ENCODE measurements at regions not wholly inside any gene's neighbourhood (a gene's known extent, or its start where the extent isn't known, plus 50 kb on each side); places are given as distances from the start of the nearest gene placed in this dataset.

DNA sequence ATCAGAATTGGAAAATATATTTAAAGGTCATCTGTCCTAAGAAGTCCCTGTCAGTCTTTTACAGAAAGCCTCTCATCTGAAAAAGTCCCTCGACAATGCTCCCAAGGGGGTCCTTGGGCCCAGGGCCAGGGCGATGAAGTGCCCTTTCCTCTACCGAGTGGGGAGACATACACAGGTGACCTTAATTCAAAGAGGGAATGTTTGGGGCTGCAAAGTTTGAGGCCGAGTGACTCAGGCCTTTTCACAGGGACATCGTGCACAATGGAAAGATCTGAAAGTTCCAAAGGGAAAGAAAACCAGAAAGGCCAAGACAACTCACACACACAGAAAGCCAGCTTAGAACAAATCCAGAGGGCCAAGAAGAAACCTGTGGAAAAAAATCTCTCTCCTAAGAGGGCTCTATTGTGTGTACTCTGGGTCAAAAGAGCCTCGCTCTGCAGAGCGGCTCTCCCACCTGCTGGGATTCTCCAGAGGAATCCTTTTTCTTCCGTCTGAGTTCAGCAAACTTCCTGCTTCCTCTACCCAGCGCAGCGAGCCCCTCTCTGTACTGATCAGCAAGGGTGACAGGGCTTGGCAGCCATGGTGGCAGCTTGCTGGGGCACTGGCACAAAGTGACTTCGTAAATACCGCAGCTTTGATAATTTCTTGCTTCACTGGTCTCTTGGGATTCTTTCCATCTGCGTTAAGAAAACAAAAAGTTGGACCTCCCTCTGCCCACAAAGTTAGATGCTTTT, 259.1 kb downstream of the OPA1 start:
- DNase-seq: no peak

DNA sequence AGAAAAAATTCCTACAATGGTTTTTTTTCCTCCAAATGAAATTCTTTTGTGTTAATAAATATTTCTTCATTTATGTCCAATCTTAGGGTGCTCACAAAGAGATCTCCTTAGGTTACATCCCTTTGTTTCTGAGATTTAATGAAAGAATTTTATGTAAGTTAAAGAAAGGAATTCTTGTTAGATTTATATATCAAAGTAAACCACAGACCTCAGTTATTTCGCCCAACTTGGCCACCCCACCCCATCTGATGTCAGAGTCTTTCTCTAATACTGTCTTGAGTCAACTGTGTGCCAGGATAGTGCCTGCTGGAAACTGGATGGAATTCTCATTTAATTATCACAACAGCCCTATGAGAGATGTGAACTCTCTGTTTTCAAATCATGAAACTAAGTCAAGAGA, 259.9 kb downstream of the OPA1 start:
- no peak for DNase-seq

DNA sequence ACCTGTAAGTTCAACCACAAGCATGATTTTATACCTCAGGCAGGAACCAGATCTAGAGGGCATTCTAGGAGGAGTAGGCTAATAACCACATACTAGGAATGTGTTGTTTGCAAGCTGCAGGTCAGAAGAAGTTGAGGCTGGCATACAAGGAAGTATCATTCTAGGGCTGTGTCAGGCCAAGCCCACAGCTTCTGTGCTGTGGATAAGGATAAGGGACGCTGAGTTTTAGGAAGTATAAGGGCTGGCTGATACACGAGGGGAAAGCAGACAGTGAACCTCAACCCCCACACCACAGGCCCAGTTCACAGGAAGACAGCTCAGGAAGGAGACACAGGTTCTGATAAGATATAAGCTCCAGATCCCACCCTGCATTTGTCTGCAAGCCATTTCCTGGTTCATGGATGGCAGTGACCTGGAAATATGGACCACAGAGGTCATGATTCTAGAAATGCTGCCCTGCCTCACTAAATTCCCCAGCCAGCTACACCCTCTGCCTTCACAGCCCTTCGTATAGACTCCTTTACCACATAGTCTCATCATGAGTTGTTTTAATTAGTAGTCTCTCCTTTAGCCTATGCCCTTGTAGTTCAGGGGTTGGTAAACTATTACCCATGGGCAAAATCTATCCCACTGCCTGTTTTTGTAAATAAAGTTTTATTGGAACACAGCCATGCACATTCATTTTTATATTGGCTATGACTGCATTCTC, 260.7 kb downstream of the OPA1 start:
- no peak for DNase-seq

DNA sequence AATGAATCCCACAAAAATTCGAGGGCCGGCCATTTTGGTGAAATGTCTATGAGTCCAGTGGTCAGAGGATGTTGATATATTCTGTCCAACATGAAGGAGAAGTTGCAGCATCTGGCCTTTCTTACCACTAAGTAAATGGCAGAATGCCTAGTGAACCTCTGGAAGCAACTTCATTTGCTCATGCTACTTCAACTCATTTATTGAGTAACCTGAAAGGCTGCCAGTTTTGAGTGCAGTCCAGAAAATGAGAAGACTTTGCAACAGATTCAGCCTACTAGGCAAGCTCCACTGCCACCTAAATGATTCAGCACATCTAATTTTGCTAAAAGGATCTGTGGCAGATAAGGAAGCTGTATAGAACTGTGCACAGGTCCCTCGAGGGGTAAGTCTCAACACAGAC, 265.0 kb downstream of the OPA1 start:
- DNase-seq: no peak

DNA sequence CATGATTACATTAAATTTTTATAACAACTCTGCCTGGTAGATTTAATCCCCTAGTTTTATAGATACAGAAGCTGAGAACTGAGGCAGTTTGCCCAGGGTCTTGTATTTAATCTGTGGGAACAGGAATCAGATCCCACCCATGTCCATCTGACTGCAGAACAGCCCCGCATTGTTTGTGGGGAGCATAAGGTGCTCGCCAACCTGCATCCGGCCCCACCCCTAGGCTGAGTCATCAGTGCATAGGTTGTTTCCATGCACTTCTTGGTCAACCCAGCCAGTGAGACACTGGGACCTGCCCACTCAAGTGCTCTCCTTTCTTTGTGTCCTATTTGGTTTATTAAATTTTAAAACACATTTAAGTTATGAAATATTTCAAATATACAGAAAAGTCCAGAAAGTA, 266.2 kb downstream of the OPA1 start:
- no peak for DNase-seq

DNA sequence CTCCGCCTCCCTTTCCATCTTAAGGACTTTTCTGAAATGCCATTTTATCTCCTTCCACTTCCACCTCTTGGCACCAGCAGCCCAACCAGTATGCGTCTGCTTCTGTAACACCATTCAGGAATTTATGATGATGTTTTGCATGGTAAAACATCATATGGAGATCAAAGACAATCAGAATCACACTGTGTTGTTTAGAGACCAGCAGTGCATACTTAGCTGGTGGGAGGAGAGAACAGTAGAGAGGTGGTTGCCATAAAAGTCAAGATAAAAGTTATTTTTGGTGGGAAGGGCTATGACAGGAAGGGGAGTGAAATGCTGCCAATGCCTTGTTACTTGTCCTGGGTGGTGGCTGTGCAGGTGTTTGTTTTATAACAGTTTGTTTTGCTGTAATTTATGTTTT, 268.0 kb downstream of the OPA1 start:
- DNase-seq: no peak

DNA sequence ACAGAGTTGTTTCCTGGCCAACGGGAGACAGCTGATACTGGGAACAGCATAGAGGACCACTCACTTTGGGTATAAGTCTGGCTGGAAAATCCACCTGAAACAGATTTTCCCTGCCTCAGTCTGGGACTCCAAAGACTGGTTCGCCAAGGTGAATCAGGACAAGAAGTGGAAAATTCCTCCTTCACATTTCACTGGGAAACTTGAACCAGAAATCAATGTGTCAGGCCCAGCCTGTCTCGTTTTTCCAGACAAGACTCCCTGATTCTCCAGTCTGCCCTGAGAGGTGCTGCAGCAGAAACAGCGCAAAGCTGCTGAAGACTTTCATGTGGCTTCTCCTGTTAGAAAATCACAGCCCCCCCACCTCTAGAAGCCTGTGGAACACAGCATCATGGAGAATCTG, 269.8 kb downstream of the OPA1 start:
- DNase-seq: no peak

DNA sequence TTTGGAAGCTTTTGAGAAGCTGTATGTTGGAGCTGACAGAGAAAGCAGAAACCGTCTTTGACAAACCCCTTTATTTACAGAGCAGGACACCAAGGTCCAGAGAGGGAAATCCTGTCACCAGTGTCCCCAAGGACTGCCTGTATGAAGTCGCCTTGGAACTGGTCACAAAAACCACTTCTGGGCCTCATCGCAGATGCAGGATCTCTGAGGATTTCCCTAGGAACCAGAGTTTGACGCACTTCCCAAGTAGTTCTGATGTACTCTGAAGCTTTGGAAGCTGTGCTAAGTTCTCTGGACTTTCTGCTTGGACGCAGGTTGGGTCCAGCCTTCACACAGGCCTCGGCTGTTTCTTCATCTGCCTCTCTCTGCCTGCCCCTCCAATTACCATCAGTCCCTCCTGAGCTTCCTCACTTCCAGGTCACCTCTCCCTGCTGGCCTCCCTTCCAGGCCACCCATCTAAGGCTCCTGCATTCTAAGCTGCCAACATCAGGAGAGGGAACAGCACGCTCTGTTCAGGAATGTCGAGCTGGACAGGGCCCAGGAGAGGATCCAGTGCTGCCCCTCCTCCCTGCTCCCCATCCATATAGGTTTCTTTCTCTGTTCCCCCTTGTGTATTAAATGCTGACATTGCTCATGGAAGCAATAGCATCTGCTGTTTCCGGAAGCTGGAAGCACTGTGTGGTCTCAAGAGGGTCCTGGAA, 270.8 kb downstream of the OPA1 start:
- no peak for DNase-seq

DNA sequence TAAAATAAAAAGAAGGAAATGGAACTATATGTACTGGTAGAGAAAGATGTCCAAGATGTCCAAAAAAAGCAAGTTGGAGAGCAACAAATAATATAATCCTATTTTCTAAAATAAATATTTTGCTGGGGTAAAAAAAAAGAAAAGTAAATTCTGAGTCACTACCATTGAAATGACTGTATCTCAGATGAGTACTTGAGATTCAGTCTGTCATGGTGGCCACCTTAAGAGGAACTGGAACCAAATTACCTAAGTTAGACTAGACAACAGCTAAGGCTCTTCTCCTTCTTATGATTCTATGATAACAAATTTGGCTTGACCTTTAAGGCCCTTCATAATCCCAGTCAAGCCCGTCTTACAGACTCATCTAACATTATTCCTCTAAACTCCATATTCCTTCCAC, 270.6 kb upstream of the HES1 start:
- no peak for DNase-seq

DNA sequence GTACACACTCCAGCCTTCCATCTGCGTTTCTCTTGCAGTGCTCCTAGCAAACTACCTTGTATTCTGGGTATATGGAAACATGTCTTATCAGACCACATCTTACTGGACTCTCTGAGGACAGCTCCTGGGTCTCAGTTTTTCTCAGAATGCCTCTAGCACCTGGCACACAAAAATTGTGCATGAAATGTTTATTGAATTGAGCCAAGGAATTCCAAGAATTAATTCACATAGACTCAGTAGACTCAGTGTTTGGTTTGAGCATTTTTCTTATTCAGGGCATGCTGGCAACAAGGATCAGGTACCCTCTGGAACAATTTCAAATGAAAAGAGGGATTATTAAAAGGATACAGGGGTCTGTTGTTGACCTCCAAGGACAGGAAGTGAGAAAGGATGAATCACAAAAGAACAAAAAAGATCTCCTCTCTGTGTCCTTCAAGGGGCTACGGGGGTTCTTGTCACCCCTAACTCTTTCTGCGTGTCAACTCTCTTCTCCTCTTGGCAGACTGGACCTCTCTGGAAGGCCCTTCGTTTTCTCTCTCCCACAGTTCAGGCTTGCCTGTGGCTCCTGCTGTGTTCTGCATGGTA, 270.0 kb upstream of the HES1 start:
- no peak for DNase-seq

DNA sequence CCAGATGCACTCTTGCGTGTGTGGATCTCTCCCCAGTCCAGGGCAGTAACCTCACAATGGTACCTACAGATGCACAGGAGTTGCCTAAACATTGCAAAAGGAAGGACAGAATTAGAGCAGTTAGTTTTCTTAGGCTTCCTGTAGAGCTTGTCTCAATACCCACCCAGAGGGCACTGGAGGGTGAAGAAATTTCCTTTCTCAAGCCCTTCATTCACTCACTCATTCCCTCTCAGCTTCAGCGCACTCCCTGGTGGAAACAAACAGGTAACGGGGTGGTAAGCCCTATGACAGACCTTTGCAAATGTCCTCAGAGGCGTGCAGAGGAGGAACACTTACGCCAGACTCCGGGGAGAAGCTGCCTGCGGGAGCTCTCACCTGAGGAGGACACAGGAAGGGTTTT, 267.4 kb upstream of the HES1 start:
- no peak for DNase-seq

DNA sequence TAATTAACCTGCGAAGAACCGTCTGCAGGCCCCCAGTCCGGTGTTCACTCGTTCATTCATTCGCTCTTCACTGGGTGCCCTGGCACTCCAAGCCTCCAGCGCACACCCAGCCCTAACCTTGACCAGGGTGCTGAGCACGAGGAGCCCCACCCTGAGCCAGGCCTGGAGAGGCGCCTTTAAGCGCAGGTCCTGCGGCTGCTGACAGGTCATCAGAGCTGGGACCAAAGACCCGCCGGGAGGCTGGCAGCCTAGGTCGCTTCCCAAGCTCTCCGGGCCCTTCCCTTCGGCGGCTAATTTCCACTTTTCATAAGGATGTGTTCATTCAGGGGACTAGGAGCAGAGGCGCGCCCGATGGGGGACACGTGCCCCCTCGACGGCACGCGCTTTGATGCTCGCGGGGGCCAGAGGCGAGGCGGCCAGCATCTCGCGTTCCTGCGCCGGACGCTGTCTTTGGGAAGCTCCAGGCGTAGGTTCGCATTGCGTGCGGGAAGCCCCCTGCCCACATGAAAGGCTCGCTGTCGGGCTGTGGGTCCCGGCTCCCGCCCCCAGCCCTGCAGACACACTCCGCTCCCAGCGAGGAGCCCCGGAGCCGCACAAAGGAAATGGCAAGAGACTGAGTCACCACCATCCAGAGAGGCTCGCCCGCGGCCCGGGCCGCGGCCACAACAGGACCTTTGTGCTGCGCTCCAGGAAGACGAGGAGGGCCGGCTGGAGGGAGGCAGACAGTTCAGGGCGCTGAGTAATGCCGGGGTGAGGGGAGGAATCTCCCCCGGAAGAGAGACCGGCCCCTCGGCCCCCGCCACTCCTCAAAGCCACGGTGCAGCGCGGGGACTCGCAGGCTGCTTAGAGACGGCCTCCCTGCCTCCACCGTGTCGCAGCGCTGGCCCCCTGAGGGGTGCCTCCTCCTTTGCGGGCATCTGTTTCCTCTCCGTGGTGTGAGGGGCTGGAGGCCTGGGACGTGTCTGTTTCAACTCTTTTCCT, 266.4 kb upstream of the HES1 start:
- DNase-seq: peak; percentile 21

DNA sequence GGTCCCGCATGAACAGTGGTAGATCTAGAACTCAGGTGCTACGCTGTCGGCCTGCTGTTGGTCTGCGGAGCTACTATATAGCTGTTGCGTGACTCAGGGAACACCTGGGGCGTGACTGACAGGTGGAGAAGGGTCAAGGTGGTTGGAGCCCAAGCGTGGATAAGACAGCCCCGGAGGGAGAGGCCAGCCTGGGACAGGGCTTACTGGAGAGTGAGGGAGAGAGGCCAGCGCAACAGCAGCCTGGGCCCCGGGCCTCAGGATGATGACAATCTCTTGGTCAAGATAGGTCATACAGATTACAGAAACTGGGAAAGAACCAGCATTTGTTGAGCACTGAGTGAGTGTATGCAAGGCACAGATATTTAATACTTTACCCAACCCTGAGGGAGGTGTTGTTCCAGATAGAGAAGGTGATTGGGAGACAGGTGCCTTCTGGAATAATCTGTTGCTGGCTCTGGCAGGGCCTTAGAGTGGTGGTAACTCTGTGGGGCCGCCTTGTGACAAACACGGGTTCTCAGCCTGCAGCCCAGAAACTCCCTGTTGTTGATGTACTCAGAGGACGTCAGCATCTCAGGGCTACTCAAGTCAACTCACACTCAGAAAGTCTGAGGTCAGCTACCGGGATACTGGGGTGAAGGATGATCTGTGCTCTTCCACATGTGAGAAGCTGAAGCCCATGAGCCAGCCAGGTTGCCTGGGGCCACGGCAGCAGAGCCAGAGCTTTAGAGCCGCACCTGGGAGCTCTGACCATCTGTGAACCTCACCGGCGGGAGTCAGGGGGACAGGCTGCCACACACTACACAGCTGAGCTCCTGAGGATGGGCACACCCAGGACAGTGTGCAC, 265.4 kb upstream of the HES1 start:
- no peak for DNase-seq

DNA sequence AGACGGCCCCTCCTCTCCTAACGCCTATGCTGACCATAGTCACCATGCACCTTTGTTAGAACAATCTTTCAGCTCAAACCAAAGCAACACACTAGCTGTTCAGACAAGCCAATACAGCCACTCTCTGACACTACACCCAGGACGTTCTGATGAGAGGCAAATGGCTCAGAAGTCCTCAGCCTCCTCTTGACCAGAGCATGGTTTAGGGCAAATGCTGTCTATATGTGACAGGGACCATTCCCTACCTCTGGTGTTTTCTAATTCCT, 264.8 kb upstream of the HES1 start:
- DNase-seq: no peak

DNA sequence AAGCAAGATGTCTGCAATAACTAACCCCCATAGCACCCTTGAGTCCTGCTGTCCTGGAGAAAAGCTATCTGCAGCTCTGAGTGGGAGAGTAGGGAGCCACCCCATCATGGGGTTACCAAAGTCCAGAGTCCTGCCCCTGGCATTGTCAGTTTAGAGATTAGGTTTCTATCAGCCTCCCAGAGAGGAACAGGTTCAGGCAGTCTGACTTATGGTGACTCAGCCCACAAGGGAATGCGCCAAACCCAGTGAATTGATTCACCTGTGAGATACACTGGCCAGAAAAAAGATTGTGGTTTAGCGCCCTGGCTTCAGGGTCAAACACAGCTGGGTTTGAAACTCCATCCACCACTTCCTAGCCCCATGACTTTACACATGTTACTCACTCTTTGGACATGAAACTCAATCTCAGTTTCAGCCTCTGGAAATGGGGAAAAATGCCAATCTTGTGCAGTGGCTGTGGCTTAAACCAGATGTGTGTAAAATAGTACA, 263.6 kb upstream of the HES1 start:
- DNase-seq: no peak

DNA sequence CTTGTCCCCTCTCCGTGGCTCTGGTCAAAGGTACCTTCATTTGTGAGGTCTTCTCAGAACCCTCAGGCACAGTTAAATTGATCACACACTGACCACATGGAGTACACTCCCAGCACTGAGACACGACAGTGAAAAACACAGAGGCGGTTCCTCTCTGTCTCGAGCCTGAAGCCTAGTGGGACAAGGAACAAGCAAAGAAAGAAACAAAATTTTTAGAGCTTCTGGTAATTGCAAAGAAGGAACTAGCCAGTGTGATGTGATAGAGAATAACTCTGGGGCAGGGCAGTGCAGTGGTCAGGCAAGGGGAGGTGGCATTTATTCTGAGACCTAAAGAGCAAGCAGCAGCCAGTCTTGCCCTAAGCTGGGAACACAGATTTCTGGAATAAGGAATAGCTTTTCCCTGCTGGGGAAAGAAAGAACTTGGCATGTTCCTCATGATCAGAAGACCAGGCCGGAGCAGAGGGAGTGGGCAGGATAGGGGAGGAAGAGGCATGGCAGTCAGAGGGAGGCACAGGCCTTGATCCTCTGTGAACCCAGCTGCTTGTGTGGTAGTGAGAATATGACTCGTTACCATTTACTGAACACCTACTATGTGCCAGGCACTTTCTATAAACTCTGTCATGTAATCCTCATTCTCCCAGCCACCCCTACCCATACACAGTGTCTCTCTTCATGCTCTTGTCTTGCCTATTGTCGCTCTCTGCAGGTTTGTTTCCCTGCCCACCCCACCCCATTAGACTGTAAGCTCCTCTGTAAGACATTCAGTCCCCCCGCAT, 262.3 kb upstream of the HES1 start:
- DNase-seq: no peak

DNA sequence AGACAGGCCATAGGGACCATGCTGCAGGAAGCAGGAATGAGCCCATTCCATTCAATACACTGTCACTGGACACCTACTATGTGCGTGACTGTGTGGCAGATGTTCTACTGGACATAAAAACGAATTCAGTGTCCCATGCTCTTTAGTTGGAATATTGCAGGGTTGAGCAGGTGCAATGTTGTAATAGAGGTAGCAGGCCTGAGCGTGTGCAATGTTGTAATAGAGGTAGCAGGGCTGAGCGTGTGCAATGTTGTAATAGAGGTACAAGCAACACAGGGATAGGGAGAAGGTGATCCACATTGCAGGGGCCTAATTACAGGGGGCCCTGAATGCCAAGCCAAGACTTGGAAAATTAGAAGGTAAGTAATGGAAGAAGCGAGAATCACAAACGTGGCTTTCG, 261.4 kb upstream of the HES1 start:
- DNase-seq: no peak

DNA sequence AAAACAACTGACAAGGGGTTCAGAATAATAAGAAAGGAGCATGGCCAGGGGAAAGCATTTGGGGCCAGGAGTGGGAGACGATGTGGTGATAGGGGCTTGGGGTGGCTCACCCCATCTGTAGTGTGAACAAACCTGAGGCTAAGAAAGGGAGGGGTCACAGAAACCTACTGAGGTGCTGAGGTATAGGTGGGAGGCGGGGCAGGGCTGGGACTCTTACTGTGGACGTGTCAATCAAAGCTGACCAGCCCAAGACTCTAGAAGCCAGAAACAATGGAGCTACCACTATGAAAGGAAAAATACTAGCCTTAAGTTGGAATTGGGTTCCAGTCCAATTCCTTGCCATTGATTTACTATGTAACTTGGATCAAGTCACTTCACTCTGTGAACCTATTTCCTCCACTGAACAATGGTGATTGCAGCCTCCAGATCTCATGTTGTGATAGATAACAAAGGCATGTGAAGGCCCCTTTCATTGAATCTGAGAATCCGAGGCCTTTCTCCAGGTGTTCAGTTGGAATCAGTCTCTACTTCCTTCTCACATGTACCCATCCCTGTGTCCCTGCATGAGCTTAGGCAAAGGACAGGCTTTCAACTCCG, 260.9 kb upstream of the HES1 start:
- no peak for DNase-seq

DNA sequence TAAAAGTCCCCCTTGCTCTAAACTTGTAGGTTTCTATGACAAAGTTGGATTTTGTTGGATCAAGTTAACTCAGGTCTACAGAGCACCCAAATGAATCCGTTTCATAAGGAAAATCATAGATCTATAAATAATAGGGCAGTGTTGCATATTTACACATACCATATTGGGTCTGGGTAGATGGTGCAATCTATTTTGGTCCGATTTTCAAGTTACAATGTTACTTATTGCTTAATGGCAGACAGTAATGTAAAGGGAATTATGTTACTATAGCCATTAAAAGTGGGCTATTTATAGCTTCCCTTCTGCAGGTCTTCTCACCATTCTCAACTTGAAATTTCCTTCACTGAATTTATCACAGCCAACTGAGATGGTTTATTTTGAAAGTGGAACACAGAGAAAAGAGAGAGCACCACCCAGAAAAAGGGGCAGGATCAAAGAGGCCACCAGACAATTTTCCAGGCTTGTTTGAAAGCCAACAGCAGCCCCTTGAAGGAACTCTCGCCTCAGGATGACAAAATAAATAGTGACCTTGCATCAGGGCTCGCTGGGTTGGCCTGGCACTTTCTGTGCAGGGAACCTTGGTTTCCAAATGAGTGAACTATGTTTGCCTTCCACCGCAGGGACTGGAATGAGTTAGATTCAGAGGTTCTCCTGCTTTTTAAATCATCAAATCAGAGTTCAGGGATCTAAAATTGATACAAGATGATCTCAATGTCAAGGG, 260.2 kb upstream of the HES1 start:
- DNase-seq: no peak

All from CD4-positive, alpha-beta T cell treated with Interleukin-15 for 1 hour (primary cell).